NB4 (cell line): ENCODE measurements at regions not wholly inside any gene's neighbourhood (a gene's known extent, or its start where the extent isn't known, plus 50 kb on each side); places are given as distances from the start of the nearest gene placed in this dataset.

Source experiments
- CTCF ChIP-seq: IDR thresholded peaks from one replicate; pipeline ENCODE4 v1.5.1; 2012; ENCODE audit warnings: low read depth, low read length
- MAX ChIP-seq: IDR thresholded peaks from 2 replicates; pipeline ENCODE4 v1.6.1; 2011; ENCODE audit warnings: low read depth, low read length
- POLR2A ChIP-seq: IDR thresholded peaks from 2 replicates; pipeline ENCODE4 v1.6.1; 2011; ENCODE audit warnings: mild to moderate bottlenecking; ENCODE audit not compliant: insufficient read length; ENCODE audit errors: extremely low read depth

GRCh38 chr20:53731595-53731994 lies 138.0 kb upstream of the ZNF217 start:
- TF ChIP-seq CTCF (no peak), POLR2A (no peak), MAX (no peak)
